IMR-90 (cell line): ENCODE measurements at regions not wholly inside any gene's neighbourhood (a gene's known extent, or its start where the extent isn't known, plus 50 kb on each side); places are given as distances from the start of the nearest gene placed in this dataset.

Source experiments
- ATAC-seq: fragments of 200-7000 bp; cut with Tn5 transposase; 2 replicates; pipeline ENCODE4 v1.9.1; 2020; ENCODE audit warnings: low read depth, mild to moderate bottlenecking, moderate library complexity
- BruUV-seq: library from RNA; stranded (reverse); fragments of 400-500 nt; replicated peaks from 2 replicates; lab custom pipeline; 2021; lab: Mats Ljungman, UMichigan
- CTCF ChIA-PET: fragments of 300-600 bp; formaldehyde crosslinking; extraction: SDS; loops from one replicate; lab custom pipeline; 2021; ENCODE audit warnings: antibody characterized with exemption; lab: Yijun Ruan, JAX
- POLR2A ChIA-PET: fragments of 300-600 bp; sonication (Branson Sonifier 250); formaldehyde crosslinking; loops from one replicate; lab custom pipeline; 2022; ENCODE audit warnings: antibody characterized with exemption; ENCODE audit not compliant: unreplicated experiment; lab: Charles Lee
- DNase-seq: peaks from one replicate; pipeline ENCODE4 v3.0.0; 2013
- H2AFZ ChIP-seq: replicated peaks from 2 replicates; pipeline ENCODE3; 2013; ENCODE audit warnings: low read length, mild to moderate bottlenecking; ENCODE audit not compliant: poor library complexity
- H2AK5ac ChIP-seq: 2 replicates; pipeline ENCODE4 v1.6.1; 2013; ENCODE audit warnings: low read depth, low read length, inconsistent platforms
- H2AK9ac ChIP-seq: replicated peaks from 2 replicates; pipeline ENCODE3; 2013; ENCODE audit warnings: mild to moderate bottlenecking, low read depth, low read length, moderate library complexity; ENCODE audit not compliant: poor library complexity
- H2BK120ac ChIP-seq: 2 replicates; pipeline ENCODE4 v1.6.1; 2013; ENCODE audit warnings: low read depth, low read length, inconsistent platforms
- H2BK15ac ChIP-seq: 3 replicates; pipeline ENCODE4 v1.6.1; 2013; ENCODE audit warnings: low read depth, low read length, inconsistent platforms
- H2BK20ac ChIP-seq: 2 replicates; pipeline ENCODE4 v1.6.1; 2013; ENCODE audit warnings: low read depth, mild to moderate bottlenecking, inconsistent platforms, low read length, moderate library complexity
- H2BK5ac ChIP-seq: 2 replicates; pipeline ENCODE4 v1.6.1; 2013; ENCODE audit warnings: mild to moderate bottlenecking, low read depth, low read length, inconsistent platforms; ENCODE audit not compliant: poor library complexity, severe bottlenecking
- H3K14ac ChIP-seq: replicated peaks from 2 replicates; pipeline ENCODE4 v1.6.1; 2013; ENCODE audit warnings: low read depth, low read length, inconsistent platforms
- H3K18ac ChIP-seq: 2 replicates; pipeline ENCODE4 v1.6.1; 2013; ENCODE audit warnings: low read depth, low read length, control low read depth
- H3K23ac ChIP-seq: 2 replicates; pipeline ENCODE4 v1.6.1; 2013; ENCODE audit warnings: low read depth, low read length, inconsistent platforms
- H3K27ac ChIP-seq: 2 replicates; pipeline ENCODE4 v1.5.1; 2013; ENCODE audit warnings: mild to moderate bottlenecking, control low read depth, low read length; ENCODE audit not compliant: insufficient read depth
- H3K27me3 ChIP-seq: 2 replicates; pipeline ENCODE4 v1.6.1; 2013; ENCODE audit warnings: low read length; ENCODE audit not compliant: control insufficient read depth, insufficient read depth
- H3K36me3 ChIP-seq: 2 replicates; pipeline ENCODE4 v1.6.1; 2013; ENCODE audit warnings: low read length, mixed read lengths; ENCODE audit not compliant: control insufficient read depth, insufficient read depth
- H3K4ac ChIP-seq: 2 replicates; pipeline ENCODE4 v1.6.1; 2013; ENCODE audit warnings: low read depth, low read length, inconsistent platforms
- H3K4me1 ChIP-seq: 2 replicates; pipeline ENCODE4 v1.6.1; 2013; ENCODE audit warnings: low read length, mixed read lengths; ENCODE audit not compliant: control insufficient read depth, insufficient read depth
- H3K4me2 ChIP-seq: 2 replicates; pipeline ENCODE4 v1.6.1; 2013; ENCODE audit warnings: low read depth, mild to moderate bottlenecking, control low read depth, low read length, moderate library complexity
- H3K4me3 ChIP-seq: 2 replicates; pipeline ENCODE4 v1.5.1; 2013; ENCODE audit warnings: low read depth, mild to moderate bottlenecking, control low read depth, low read length, moderate library complexity; ENCODE audit not compliant: insufficient read depth
- H3K56ac ChIP-seq: 2 replicates; pipeline ENCODE4 v1.6.1; 2013; ENCODE audit warnings: low read length, inconsistent platforms; ENCODE audit not compliant: insufficient read depth; ENCODE audit errors: extremely low read depth
- H3K79me1 ChIP-seq, 2 experiments: 2 replicates each; pipeline ENCODE4 v1.6.1; 2013; ENCODE audit warnings: low read length in 2 of 2, inconsistent platforms in 1 of 2, low read depth in 1 of 2
- H3K9ac ChIP-seq: 2 replicates; pipeline ENCODE4 v1.6.1; 2013; ENCODE audit warnings: low read depth, low read length, control low read depth
- H3K9me1 ChIP-seq: 2 replicates; pipeline ENCODE4 v1.6.1; 2013; ENCODE audit warnings: low read length, inconsistent platforms; ENCODE audit not compliant: insufficient read depth
- H3K9me3 ChIP-seq: 2 replicates; pipeline ENCODE4 v1.6.1; 2013; ENCODE audit warnings: low read length; ENCODE audit not compliant: control insufficient read depth, insufficient read depth
- H4K20me1 ChIP-seq: 2 replicates; pipeline ENCODE4 v1.6.1; 2013; ENCODE audit warnings: low read length, inconsistent platforms; ENCODE audit not compliant: insufficient read depth
- H4K5ac ChIP-seq: 2 replicates; pipeline ENCODE4 v1.6.1; 2013; ENCODE audit warnings: mild to moderate bottlenecking, low read depth, low read length, control low read depth
- H4K8ac ChIP-seq, 2 experiments: 2 replicates each; pipeline ENCODE4 v1.6.1; 2013; ENCODE audit warnings: low read depth in 2 of 2, low read length in 2 of 2, control low read depth in 1 of 2, inconsistent platforms in 1 of 2
- H4K91ac ChIP-seq: 2 replicates; pipeline ENCODE4 v1.6.1; 2013; ENCODE audit warnings: low read depth, low read length, inconsistent platforms; ENCODE audit not compliant: insufficient read depth
- BHLHE40 ChIP-seq: fragments of 150-350 bp; IDR thresholded peaks from 2 replicates; pipeline ENCODE4 v1.6.1; 2016; ENCODE audit warnings: mild to moderate bottlenecking, low read depth, low read length
- CEBPB ChIP-seq: IDR thresholded peaks from 2 replicates; pipeline ENCODE4 v1.6.1; 2012; ENCODE audit warnings: low read depth, low read length, improper control_type of control experiment
- CHD1 ChIP-seq: IDR thresholded peaks from 2 replicates; pipeline ENCODE4 v1.6.1; 2012; ENCODE audit warnings: low read depth, low read length, improper control_type of control experiment
- CTCF ChIP-seq: conservative IDR thresholded peaks from 2 replicates; pipeline ENCODE4 v1.5.1; 2012; ENCODE audit warnings: mild to moderate bottlenecking, low read depth, low read length, improper control_type of control experiment
- ELK1 ChIP-seq: fragments of 150-350 bp; IDR thresholded peaks from 2 replicates; pipeline ENCODE4 v1.6.1; 2016; ENCODE audit warnings: low read depth, mild to moderate bottlenecking, low read length, moderate library complexity, borderline replicate concordance
- FOS ChIP-seq: fragments of 150-350 bp; IDR thresholded peaks from 2 replicates; pipeline ENCODE4 v1.6.1; 2016; ENCODE audit warnings: low read depth, low read length
- MAFK ChIP-seq: IDR thresholded peaks from 2 replicates; pipeline ENCODE4 v1.6.1; 2012; ENCODE audit warnings: low read depth, low read length, improper control_type of control experiment
- MAZ ChIP-seq: IDR thresholded peaks from 2 replicates; pipeline ENCODE4 v1.6.1; 2012; ENCODE audit warnings: low read depth, mild to moderate bottlenecking, low read length, improper control_type of control experiment, moderate library complexity, borderline replicate concordance
- MXI1 ChIP-seq: IDR thresholded peaks from 2 replicates; pipeline ENCODE4 v1.6.1; 2012; ENCODE audit warnings: low read depth, mild to moderate bottlenecking, low read length, moderate library complexity, borderline replicate concordance
- NFE2L2 ChIP-seq: fragments of 150-350 bp; IDR thresholded peaks from 2 replicates; pipeline ENCODE4 v1.6.1; 2016; ENCODE audit warnings: low read depth, mild to moderate bottlenecking, low read length
- POLR2A ChIP-seq: IDR thresholded peaks from 2 replicates; pipeline ENCODE4 v1.6.1; 2012; ENCODE audit warnings: mild to moderate bottlenecking, low read depth, low read length
- RAD21 ChIP-seq: IDR thresholded peaks from 2 replicates; pipeline ENCODE4 v1.6.1; 2012; ENCODE audit warnings: low read length, improper control_type of control experiment
- RCOR1 ChIP-seq: IDR thresholded peaks from 2 replicates; pipeline ENCODE4 v1.6.1; 2012; ENCODE audit warnings: mild to moderate bottlenecking, low read length, improper control_type of control experiment; ENCODE audit not compliant: insufficient replicate concordance
- RFX5 ChIP-seq: IDR thresholded peaks from 2 replicates; pipeline ENCODE4 v1.8.0; 2012; ENCODE audit warnings: low read depth, mild to moderate bottlenecking, low read length, moderate library complexity
- SMC3 ChIP-seq: fragments of 150-350 bp; IDR thresholded peaks from 2 replicates; pipeline ENCODE4 v1.6.1; 2016; ENCODE audit warnings: low read depth, mild to moderate bottlenecking, antibody characterized with exemption, low read length, moderate library complexity
- WGBS, 2 experiments: methylation state at CpG; one replicate each; pipeline versions ENCODE4 v1.1.5 to v1.1.7; 2013; ENCODE audit warnings: missing lambda C conversion rate in 2 of 2; ENCODE audit not compliant: insufficient read length in 1 of 2; ENCODE audit errors: extremely low coverage in 2 of 2; 5-methylcytosine and 5-hydroxymethylcytosine counted together
- dilution Hi-C: fragments of 300-500 bp; cut with HindIII; formaldehyde crosslinking; loops from one replicate; pipeline ENCODE4 v1.14.3; 2018; ENCODE audit warnings: low sequenced_read_pairs; ENCODE audit not compliant: unreplicated experiment
- in situ Hi-C: fragments of 300-500 bp; cut with MboI; formaldehyde crosslinking; loops from 3 replicates; pipeline ENCODE4 v1.14.3; 2019; ENCODE audit warnings: low sequenced_read_pairs, inconsistent platforms, mixed read lengths
- intact Hi-C: fragments of 100-400 bp; cut with micrococcal nuclease; formaldehyde crosslinking; loops from 2 replicates; pipeline ENCODE4 v1.10.0; 2022
- TF ChIP-seq, protein P1 (sequence below): fragments of 150-350 bp; IDR thresholded peaks from 2 replicates; pipeline ENCODE4 v1.6.1; 2017; ENCODE audit warnings: mild to moderate bottlenecking, antibody characterized with exemption, low read length, low read depth

DNA sequence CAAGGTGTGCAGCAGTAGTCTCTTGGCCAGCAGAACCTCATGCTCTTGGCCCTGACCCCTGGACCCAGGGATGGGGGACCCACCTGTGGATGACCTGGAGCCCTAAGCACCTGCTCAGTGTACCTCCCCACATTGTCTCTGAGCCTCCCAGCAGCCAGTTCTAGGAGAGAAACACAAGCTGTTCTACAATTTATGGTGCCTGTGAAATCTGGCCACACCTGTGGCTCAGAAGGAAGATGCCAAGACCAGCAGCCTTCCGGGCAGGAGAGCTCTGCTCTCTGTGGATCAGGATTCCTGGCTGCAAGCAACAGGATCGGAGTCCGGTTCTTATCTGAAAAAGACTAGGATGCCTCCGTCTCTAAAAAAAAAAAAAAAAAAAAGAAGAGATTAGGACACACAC is 103.6 kb upstream of the ANO1 start:
- Histone ChIP-seq H4K20me1 (no peaks in the 10 kb centered on the region), H2AFZ (peak overlapping the region; percentile 62), H2BK15ac (no peak overlapping the region), H4K91ac (no peak overlapping the region), H2AK9ac (no peak overlapping the region), H3K36me3 (no peaks in the 10 kb centered on the region), H3K9me3 (no peaks in the 10 kb centered on the region), H3K79me1 (no peaks in the 10 kb centered on the region), H3K4me1 (no peaks in the 10 kb centered on the region; the same call in 1 of the 2 replicates), H3K56ac (no peak overlapping the region), H3K4ac (no peak overlapping the region), H3K23ac (no peak overlapping the region), H2BK120ac (no peak overlapping the region), H3K9me1 (peaks cover under 1% of the 10 kb centered on the region; the same call in 1 of the 2 replicates), H2AK5ac (0 out of 2 replicates have a peak overlapping the region, but pooled peaks have one; percentile 9), H3K27me3 (no peaks in the 10 kb centered on the region), H3K14ac (no peak overlapping the region), H4K8ac (no peak overlapping the region), H3K27ac (no peak overlapping the region), H2BK20ac (no peak overlapping the region), H2BK5ac (no peak overlapping the region), H3K4me2 (no peak overlapping the region), H3K9ac (no peak overlapping the region), H3K18ac (no peak overlapping the region), H3K4me3 (no peak overlapping the region), H4K5ac (no peak overlapping the region)
- CTCF ChIA-PET: no interaction called here
- POLR2A ChIA-PET: no interaction called here
- intact Hi-C loops (no loop called here), dilution Hi-C loops (no loop called here), in situ Hi-C loops (no loop called here)
- TF ChIP-seq MXI1: no peak
- TF ChIP-seq CTCF: no peak
- no peak for TF ChIP-seq RFX5
- no peak for TF ChIP-seq BHLHE40
- no peak for TF ChIP-seq POLR2A
- TF ChIP-seq CEBPB: no peak
- TF ChIP-seq, protein P1, sequence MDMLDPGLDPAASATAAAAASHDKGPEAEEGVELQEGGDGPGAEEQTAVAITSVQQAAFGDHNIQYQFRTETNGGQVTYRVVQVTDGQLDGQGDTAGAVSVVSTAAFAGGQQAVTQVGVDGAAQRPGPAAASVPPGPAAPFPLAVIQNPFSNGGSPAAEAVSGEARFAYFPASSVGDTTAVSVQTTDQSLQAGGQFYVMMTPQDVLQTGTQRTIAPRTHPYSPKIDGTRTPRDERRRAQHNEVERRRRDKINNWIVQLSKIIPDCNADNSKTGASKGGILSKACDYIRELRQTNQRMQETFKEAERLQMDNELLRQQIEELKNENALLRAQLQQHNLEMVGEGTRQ: no peak
- no peak for TF ChIP-seq ELK1
- no peak for TF ChIP-seq FOS
- no peak for TF ChIP-seq MAZ
- TF ChIP-seq CHD1: no peak
- TF ChIP-seq RAD21: no peak
- no peak for TF ChIP-seq MAFK
- no peak for TF ChIP-seq RCOR1
- no peak for TF ChIP-seq SMC3
- TF ChIP-seq NFE2L2: no peak
- no peak for DNase-seq
- no peak for ATAC-seq
- WGBS, 2 experiments: 100% methylated on average over 1 of the region's 4 CpGs; no CpG with 5 or more reads in 1 of the 2 experiments
- no TSS peak for BruUV-seq
